ENCODE measurements at regions not wholly inside any gene's neighbourhood (a gene's known extent, or its start where the extent isn't known, plus 50 kb on each side); places are given as distances from the start of the nearest gene placed in this dataset.
"Not testable (repeated sequence)": the region's sequence is repeated elsewhere in the genome, so short reads cannot be mapped to it uniquely, and the experiment has no call there.

- no peak for DNase-seq (ENCODE audit: low read depth)
These were observed 103.7 kb upstream of the MNS1 start for GRCh38 chr15:56568466-56569167.

- DNase-seq (ENCODE audit: low read depth) = no peak
These were observed 92.5 kb upstream of the MNS1 start for GRCh38 chr15:56557415-56557814.

- no peak for DNase-seq (ENCODE audit: low read depth)
These were observed 88.5 kb upstream of the MNS1 start for GRCh38 chr15:56553486-56553885.

- DNase-seq (ENCODE audit: low read depth) = no peak
These were observed 87.7 kb upstream of the MNS1 start for GRCh38 chr15:56552659-56553058.

- not testable (repeated sequence) for DNase-seq (ENCODE audit: low read depth)
These were observed 75.6 kb upstream of the MNS1 start for GRCh38 chr15:56540570-56540969.

- DNase-seq (ENCODE audit: low read depth) = not testable (repeated sequence)
These were observed 75.2 kb upstream of the MNS1 start for GRCh38 chr15:56540157-56540556.

- no peak for DNase-seq (ENCODE audit: low read depth)
These were observed 74.1 kb upstream of the MNS1 start for GRCh38 chr15:56538901-56539545.

GRCh38 chr15:56537881-56538280 lies 72.9 kb upstream of the MNS1 start:
- no peak for DNase-seq (ENCODE audit: low read depth)

GRCh38 chr15:56534728-56535127 lies 69.8 kb upstream of the MNS1 start:
- no peak for DNase-seq (ENCODE audit: low read depth)

GRCh38 chr15:56533731-56534403 lies 68.9 kb upstream of the MNS1 start:
- no peak for DNase-seq (ENCODE audit: low read depth)

GRCh38 chr15:56532721-56533460 lies 68.0 kb upstream of the MNS1 start:
- no peak for DNase-seq (ENCODE audit: low read depth)

GRCh38 chr15:56530157-56530556 lies 65.2 kb upstream of the MNS1 start:
- no peak for DNase-seq (ENCODE audit: low read depth)

- DNase-seq (ENCODE audit: low read depth) = no peak
These were observed 63.2 kb upstream of the MNS1 start for GRCh38 chr15:56528136-56528535.

- DNase-seq (ENCODE audit: low read depth) = peak; percentile 91
These were observed 60.0 kb upstream of the MNS1 start for GRCh38 chr15:56524915-56525314.

- DNase-seq (ENCODE audit: low read depth) = peak; percentile 55
These were observed 58.6 kb upstream of the MNS1 start for GRCh38 chr15:56523521-56523920.

GRCh38 chr15:56519000-56519399 lies 54.1 kb upstream of the MNS1 start:
- no peak for DNase-seq (ENCODE audit: low read depth)
